K562 (cell line): ENCODE measurements at regions not wholly inside any gene's neighbourhood (a gene's known extent, or its start where the extent isn't known, plus 50 kb on each side); places are given as distances from the start of the nearest gene placed in this dataset.

Experiments
- ATAC-seq: fragments of 200-7000 bp; cut with Tn5 transposase; 3 replicates; pipeline ENCODE4 v1.9.1; 2020; ENCODE audit warnings: moderate library complexity
- BruUV-seq: library from RNA; stranded (reverse); fragments of 400-500 nt; replicated peaks from 2 replicates; lab custom pipeline; 2021; lab: Mats Ljungman, UMichigan
- CTCF ChIA-PET: fragments of 300-600 bp; formaldehyde crosslinking; extraction: SDS; loops from one replicate; lab custom pipeline; 2021; ENCODE audit warnings: low intra/inter-chr PET ratio; lab: Yijun Ruan, JAX
- POLR2A ChIA-PET: fragments of 300-600, 350-650 bp; sonication (Branson Sonifier 250); formaldehyde crosslinking; extraction: SDS; loops from one replicate; lab custom pipeline; 2021; ENCODE audit warnings: antibody characterized with exemption, inconsistent platforms; lab: Yijun Ruan, JAX
- DNase-seq, 4 experiments: peaks; one replicate each; pipeline versions ENCODE4 v3.0.0 to v3.0.0-alpha.2; 2011 to 2018; ENCODE audit warnings: low spot score in 3 of 4, mixed read lengths in 3 of 4; ENCODE audit errors: extremely low read depth in 1 of 4
- FAIRE-seq: peaks from 2 replicates; lab custom pipeline; 2011; peaks lifted over from hg19 to GRCh38; lab: Jason Lieb, UNC
- H2AFZ ChIP-seq: 2 replicates; pipeline ENCODE4 v1.6.0; 2011; ENCODE audit warnings: low read depth, low read length, control low read depth, inconsistent platforms
- H3K27ac ChIP-seq: fragments of 200-600 bp; 3 replicates; pipeline ENCODE4 v1.8.0; 2011; ENCODE audit warnings: low read depth, mild to moderate bottlenecking, control low read depth, inconsistent platforms, low read length, moderate library complexity, mixed read lengths; ENCODE audit errors: extremely low read depth
- H3K27me3 ChIP-seq, 2 experiments: fragments of 300-600 bp in 1 of 2; 2 replicates in 1 of 2; 3 replicates in 1 of 2; pipeline versions ENCODE4 v1.6.0 to v1.8.0; 2011; ENCODE audit warnings: inconsistent platforms in 2 of 2, low read length in 2 of 2, mild to moderate bottlenecking in 1 of 2, mixed read lengths in 1 of 2, moderate library complexity in 1 of 2; ENCODE audit not compliant: control insufficient read depth in 2 of 2, insufficient read depth in 2 of 2
- H3K36me3 ChIP-seq: fragments of 300-600 bp; 3 replicates; pipeline ENCODE4 v1.8.0; 2011; ENCODE audit warnings: mild to moderate bottlenecking, low read length, inconsistent platforms; ENCODE audit not compliant: control insufficient read depth, insufficient read depth
- H3K4me1 ChIP-seq, 2 experiments: fragments of 200-600 bp in 1 of 2; replicated peaks in 1 of 2; 2 replicates in 1 of 2; 3 replicates in 1 of 2; pipeline versions ENCODE4 v1.5.1 to v1.8.0; 2011; ENCODE audit warnings: inconsistent platforms in 2 of 2, low read length in 2 of 2, mild to moderate bottlenecking in 1 of 2, mixed read lengths in 1 of 2, moderate library complexity in 1 of 2; ENCODE audit not compliant: control insufficient read depth in 2 of 2, insufficient read depth in 2 of 2
- H3K4me2 ChIP-seq: 2 replicates; pipeline ENCODE4 v1.6.1; 2011; ENCODE audit warnings: low read length, control low read depth, inconsistent platforms, mixed read lengths; ENCODE audit not compliant: insufficient read depth
- H3K4me3 ChIP-seq: fragments of 200-600 bp; sonication (generic), shearing (Covaris generic); 2 replicates; pipeline ENCODE4 v1.5.1; 2016; ENCODE audit warnings: control low read depth, inconsistent platforms
- H3K79me2 ChIP-seq: fragments of 200-600 bp; 3 replicates; pipeline ENCODE4 v1.8.0; 2011; ENCODE audit warnings: low read length, inconsistent platforms; ENCODE audit not compliant: control insufficient read depth, insufficient read depth
- H3K9ac ChIP-seq, 2 experiments: 2 replicates each; pipeline versions ENCODE4 v1.6.0 to v1.6.1; 2011; ENCODE audit warnings: low read depth in 2 of 2, low read length in 2 of 2, control low read depth in 1 of 2, inconsistent platforms in 1 of 2, mild to moderate bottlenecking in 1 of 2, mixed read lengths in 1 of 2; ENCODE audit not compliant: insufficient read depth in 1 of 2
- H3K9me1 ChIP-seq: one replicate; pipeline ENCODE4 v1.6.0; 2011; ENCODE audit warnings: inconsistent platforms, mild to moderate bottlenecking, low read length, moderate library complexity; ENCODE audit not compliant: control insufficient read depth, insufficient read depth
- H3K9me3 ChIP-seq: replicated peaks from 2 replicates; pipeline ENCODE4 v1.5.1; 2011; ENCODE audit warnings: low read depth, low read length, inconsistent platforms; ENCODE audit not compliant: control insufficient read depth, insufficient read depth
- H4K20me1 ChIP-seq: replicated peaks from 2 replicates; pipeline ENCODE4 v1.6.1; 2011; ENCODE audit warnings: low read length, inconsistent platforms, mixed read lengths; ENCODE audit not compliant: control insufficient read depth, insufficient read depth
- CTCF ChIP-seq, 3 experiments: IDR thresholded peaks in 2 of 3; conservative IDR thresholded peaks in 1 of 3; 2 replicates each; pipeline ENCODE4 v1.5.1; 2011 to 2012; ENCODE audit warnings: low read length in 3 of 3, mild to moderate bottlenecking in 3 of 3, control low read depth in 2 of 3, improper control_type of control experiment in 1 of 3, inconsistent platforms in 1 of 3, low read depth in 1 of 3, mixed read lengths in 1 of 3, moderate library complexity in 1 of 3; ENCODE audit not compliant: insufficient read depth in 2 of 3
- EP400 ChIP-seq: fragments of 450-650 bp; IDR thresholded peaks from 2 replicates; pipeline ENCODE4 v1.6.1; 2017; ENCODE audit warnings: antibody characterized with exemption, mild to moderate bottlenecking, moderate library complexity
- MEIS2 ChIP-seq: fragments of 450-650 bp; IDR thresholded peaks from 2 replicates; pipeline ENCODE4 v1.6.1; 2014; ENCODE audit warnings: mild to moderate bottlenecking; ENCODE audit not compliant: partially characterized antibody
- RAD51 ChIP-seq: fragments of 450-650 bp; IDR thresholded peaks from 2 replicates; pipeline ENCODE4 v1.7.1; 2016; ENCODE audit warnings: low read depth, mild to moderate bottlenecking, borderline replicate concordance
- ZEB2 ChIP-seq: fragments of 450-650 bp; IDR thresholded peaks from 2 replicates; pipeline ENCODE4 v1.6.1; 2016
- ZNF133 ChIP-seq: fragments of 250-450 bp; sonication (Bioruptor Pico); IDR thresholded peaks from 2 replicates; pipeline ENCODE4 v1.4.0; 2020; ENCODE audit warnings: mild to moderate bottlenecking
- WGBS: fragments of 100-300 bp; shearing (Covaris generic); methylation state at CpG from one replicate; pipeline ENCODE4 v1.1.6; 2016; ENCODE audit warnings: low coverage, mixed read lengths; ENCODE audit not compliant: insufficient coverage; ENCODE audit errors: missing lambda C conversion rate; 5-methylcytosine and 5-hydroxymethylcytosine counted together
- in situ Hi-C: fragments of 300-500 bp; cut with MboI; formaldehyde crosslinking; loops from 4 replicates; pipeline ENCODE4 v1.15.0; 2018; ENCODE audit warnings: inconsistent platforms, mixed read lengths
- intact Hi-C: fragments of 100-400 bp; cut with micrococcal nuclease; formaldehyde crosslinking; loops from 2 replicates; pipeline ENCODE4 v1.14.2; 2022
- TF ChIP-seq, protein P1 (sequence below): sonication (generic); formaldehyde crosslinking; IDR thresholded peaks from 2 replicates; pipeline ENCODE4 v1.8.0; 2023; ENCODE audit warnings: mild to moderate bottlenecking, missing genetic modification reagents

DNA sequence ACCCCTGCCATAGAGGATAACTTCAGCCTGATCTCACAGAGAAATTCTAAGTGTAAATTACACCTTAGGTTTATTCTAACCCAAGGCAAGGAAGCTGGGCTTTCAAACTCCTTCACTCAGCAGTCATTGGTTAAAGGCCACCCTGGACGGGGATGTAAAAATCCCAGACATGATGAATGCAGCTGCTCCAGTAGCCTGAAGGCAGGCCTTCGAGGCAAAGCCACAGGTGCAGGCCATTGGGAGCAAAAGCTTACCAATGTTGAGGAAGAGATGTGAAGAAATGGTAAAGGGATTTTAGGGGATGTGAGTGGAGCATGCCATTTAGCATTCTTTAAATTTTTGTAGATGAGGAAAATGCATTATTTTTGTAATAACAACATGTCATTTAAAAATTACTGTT is 514.4 kb downstream of the XYLT1 start:
- Histone ChIP-seq H3K27me3 (peaks cover 14 to 24% of the 10 kb centered on the region in 2 experiments; a peak in 4 of 5 replicates), H4K20me1 (no peaks in the 10 kb centered on the region; the same call in 1 of the 2 replicates), H3K4me1 (no peaks in the 10 kb centered on the region), H3K4me3 (no peak overlapping the region), H3K9me3 (no peaks in the 10 kb centered on the region), H2AFZ (no peak overlapping the region), H3K4me2 (no peak overlapping the region), H3K9ac (no peak overlapping the region), H3K9me1 (no peaks in the 10 kb centered on the region), H3K27ac (no peak overlapping the region), H3K36me3 (no peaks in the 10 kb centered on the region), H3K79me2 (no peaks in the 10 kb centered on the region)
- no TSS peak for BruUV-seq
- TF ChIP-seq ZEB2 (no peak), ZNF133 (no peak), EP400 (no peak)
- TF ChIP-seq, protein P1, sequence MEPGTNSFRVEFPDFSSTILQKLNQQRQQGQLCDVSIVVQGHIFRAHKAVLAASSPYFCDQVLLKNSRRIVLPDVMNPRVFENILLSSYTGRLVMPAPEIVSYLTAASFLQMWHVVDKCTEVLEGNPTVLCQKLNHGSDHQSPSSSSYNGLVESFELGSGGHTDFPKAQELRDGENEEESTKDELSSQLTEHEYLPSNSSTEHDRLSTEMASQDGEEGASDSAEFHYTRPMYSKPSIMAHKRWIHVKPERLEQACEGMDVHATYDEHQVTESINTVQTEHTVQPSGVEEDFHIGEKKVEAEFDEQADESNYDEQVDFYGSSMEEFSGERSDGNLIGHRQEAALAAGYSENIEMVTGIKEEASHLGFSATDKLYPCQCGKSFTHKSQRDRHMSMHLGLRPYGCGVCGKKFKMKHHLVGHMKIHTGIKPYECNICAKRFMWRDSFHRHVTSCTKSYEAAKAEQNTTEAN (CRISPR knock-in tag): no peak
- DNase-seq: no peak
- ChIA-PET POLR2A (no interaction called here), CTCF (no interaction called here)
- intact Hi-C loops (no loop called here), in situ Hi-C loops (no loop called here)
- WGBS: 0% methylated on average over 2 of the region's 2 CpGs
- FAIRE-seq: no peak
- ATAC-seq: no peak

- Histone ChIP-seq H3K9ac (no peak overlapping the region), H3K27ac (no peak overlapping the region), H3K4me2 (no peak overlapping the region), H3K9me1 (no peaks in the 10 kb centered on the region), H4K20me1 (no peaks in the 10 kb centered on the region)
- 6% methylated on average over 2 of the region's 2 CpGs for WGBS
- DNase-seq: peak in 2 of 4 experiments; percentile 9 to 16
- no peak for FAIRE-seq
- peak; percentile 40; the same call in 1 of the 3 replicates for ATAC-seq
- TF ChIP-seq RAD51 (no peak), CTCF (IDR thresholded peaks at IDR 0.05 in 2 of 3, conservative IDR thresholded peaks at IDR 0.05 in 1 of 3; ENCODE audit: insufficient read depth in 2 of 3, low read depth in 1 of 3, low read length in 3 of 3) (peak in 2 of 3 experiments; percentile 16 to 25; a peak in 2 of 6 replicates), MEIS2 (no peak)
- TF ChIP-seq, protein P1 (CRISPR knock-in tag): no peak
- TF ChIP-seq, all 486 proteins: peak for 1
- H3K4me3 ChIP-seq: no peak overlapping the region
- H3K36me3 ChIP-seq: no peaks in the 10 kb centered on the region
- no peaks in the 10 kb centered on the region for H3K79me2 ChIP-seq
- ChIA-PET CTCF (no interaction called here), POLR2A (no interaction called here)
- BruUV-seq: no TSS peak
- H3K9me3 ChIP-seq: no peaks in the 10 kb centered on the region
- intact Hi-C loops (no loop called here), in situ Hi-C loops (no loop called here)
- no peaks in the 10 kb centered on the region for H3K4me1 ChIP-seq
- peaks cover 3 to 25% of the 10 kb centered on the region in 2 experiments; a peak in 4 of 5 replicates for H3K27me3 ChIP-seq
- no peak overlapping the region for H2AFZ ChIP-seq
Observed at GRCh38 chr16:16960785-16961184, 510.0 kb downstream of the XYLT1 start.
